ENCODE measurements at regions not wholly inside any gene's neighbourhood (a gene's known extent, or its start where the extent isn't known, plus 50 kb on each side); places are given as distances from the start of the nearest gene placed in this dataset.
"Not testable (repeated sequence)": the region's sequence is repeated elsewhere in the genome, so short reads cannot be mapped to it uniquely, and the experiment has no call there.

DNA sequence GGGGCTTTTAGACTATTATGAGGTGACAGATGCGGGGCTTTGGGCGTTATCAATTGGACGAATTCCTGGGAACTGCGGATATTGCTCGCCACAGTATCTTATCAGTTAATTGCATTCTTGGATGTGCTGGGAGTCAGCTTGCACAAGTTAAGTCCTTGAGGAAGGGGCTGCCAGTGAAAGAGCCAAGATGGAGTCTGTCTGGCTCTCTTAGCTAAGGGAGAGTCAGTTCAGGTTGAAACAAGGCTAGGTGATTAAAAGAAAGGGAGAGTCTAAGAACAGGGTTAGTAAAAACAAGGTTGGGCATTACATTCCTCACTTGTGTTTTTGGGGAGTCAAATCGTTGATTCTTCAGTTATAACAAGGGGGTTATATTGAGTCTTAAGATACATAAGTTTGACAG, 162.5 kb upstream of the CCZ1B start:
- DNase-seq (ENCODE audit: low read depth in 3 of 3, low spot score in 2 of 3): not testable (repeated sequence)

DNA sequence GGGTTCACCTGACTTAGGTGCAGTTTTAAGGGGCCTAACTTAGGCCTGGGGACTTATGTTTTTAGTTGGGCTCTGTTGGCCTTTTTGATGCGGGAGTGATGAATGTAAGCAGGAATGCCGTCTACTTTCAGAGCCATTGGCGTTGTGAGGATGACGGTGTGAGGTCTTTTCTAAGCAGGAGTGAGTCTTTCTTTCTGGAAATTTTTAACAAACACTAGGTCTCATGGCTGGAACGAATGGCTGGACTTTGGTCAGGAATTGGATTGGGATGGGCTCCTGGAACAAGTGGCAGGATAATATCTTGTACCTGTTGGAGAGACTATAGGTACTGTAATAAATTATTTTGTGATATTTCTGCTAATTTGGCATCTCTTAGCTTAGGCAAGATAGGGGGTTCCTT, 163.9 kb upstream of the CCZ1B start:
- not testable (repeated sequence) for DNase-seq (ENCODE audit: low read depth in 3 of 3, low spot score in 2 of 3)

DNA sequence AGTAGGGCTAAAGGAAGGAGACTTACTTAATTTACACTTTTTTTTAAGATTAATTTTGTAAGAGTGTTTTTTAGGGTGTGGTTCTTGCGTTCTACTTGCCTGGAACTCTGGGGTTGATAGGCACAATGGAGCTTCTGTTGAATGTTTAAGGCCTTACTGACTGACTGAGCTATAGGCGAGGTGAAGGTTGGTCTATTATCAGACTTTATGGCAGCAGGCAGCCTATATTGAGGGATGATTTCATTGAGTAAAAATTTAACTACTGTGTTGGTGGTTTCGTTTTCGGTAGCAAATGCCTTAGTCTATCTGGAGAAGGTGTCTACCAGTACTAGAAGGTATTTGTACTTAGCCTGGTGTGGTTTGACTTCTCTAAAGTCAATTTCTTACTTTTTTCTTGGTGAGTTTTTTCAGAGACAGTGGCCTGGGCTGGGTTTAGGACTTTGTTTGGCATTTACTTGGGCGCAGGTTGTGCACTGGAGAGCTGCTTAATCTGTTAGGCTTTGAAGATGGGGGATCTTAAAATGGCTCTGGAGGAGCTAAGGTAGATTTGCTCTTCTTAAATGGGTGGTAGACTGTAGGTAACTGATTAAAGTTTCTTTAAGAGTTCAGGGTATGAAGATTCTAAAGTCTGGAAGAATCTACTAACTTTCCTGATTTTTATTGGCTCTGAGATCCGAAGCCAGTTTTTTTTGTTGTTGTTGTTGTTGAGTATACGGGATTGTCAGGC, 164.5 kb upstream of the CCZ1B start:
- DNase-seq (ENCODE audit: low read depth in 3 of 3, low spot score in 2 of 3): not testable (repeated sequence)

DNA sequence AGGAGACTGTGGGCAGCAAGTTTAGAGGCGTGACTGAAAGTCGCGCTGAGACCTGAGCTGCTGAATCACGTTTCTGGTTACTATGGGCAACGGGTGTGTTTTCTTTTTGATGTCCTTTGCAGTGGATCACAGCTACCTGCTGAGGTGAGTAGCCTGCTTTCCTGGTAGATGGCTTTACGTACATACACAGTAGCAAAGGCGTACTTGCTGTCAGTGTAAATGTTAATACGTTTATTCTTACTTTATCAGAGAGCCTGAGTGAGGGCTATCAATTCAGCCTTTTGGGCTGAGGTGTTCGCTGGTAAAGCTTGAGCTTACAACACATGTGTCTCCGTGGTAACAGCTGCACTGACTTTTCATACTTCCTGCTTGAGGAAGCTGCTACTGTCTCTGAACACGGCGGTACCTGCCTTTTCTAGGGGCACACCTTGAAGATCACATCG, 165.1 kb upstream of the CCZ1B start:
- peak; percentile 29 to 47 (median 46) for DNase-seq (ENCODE audit: low read depth in 3 of 3, low spot score in 2 of 3)

DNA sequence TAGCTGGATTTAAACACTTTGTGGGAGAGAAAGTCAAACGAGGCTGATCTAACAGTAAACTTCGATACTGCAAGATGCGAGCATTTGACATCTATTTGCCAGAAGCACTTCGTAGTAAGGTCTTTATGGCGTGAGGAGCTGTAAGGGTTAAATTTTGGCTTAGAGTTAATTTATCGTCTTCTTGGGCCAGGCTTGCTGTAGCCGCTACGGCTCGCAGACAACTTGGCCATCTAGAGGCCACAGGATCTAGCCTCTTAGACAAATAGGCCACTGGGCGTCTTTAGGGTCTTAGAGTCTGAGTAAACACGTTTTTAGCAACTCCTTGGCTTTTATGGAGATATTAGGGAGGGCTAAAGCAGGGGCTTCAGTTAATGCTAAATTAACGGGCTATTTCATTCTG, 165.6 kb upstream of the CCZ1B start:
- not testable (repeated sequence) for DNase-seq (ENCODE audit: low read depth in 3 of 3, low spot score in 2 of 3)

- not testable (repeated sequence) for DNase-seq (ENCODE audit: low read depth in 3 of 3, low spot score in 2 of 3)
Observed at GRCh38 chr7:6992133-6992532, 166.1 kb upstream of the CCZ1B start.

DNA sequence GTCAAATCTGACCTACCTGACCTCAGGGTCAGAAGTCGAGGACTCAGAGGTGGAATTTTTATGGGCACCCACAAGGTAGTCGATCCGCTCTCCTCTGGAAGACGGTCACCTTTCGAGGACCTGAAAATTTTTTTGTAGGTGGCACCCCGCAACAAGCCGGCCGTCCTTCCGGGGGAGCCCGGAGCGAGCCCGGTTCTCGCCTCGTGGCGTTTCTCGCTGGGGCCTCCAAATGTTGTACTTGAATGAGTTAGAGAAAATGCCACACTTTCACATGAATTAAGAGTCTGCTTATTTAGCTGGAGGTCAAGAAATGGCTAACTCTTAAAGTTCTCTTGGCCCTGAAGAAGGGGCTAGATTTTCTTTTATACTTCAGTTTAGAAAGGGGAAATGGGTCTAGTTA, 169.0 kb upstream of the CCZ1B start:
- not testable (repeated sequence) for DNase-seq (ENCODE audit: low read depth in 3 of 3, low spot score in 2 of 3)

- not testable (repeated sequence) for DNase-seq (ENCODE audit: low read depth in 3 of 3, low spot score in 2 of 3)
Observed at GRCh38 chr7:6995493-6996289, 169.6 kb upstream of the CCZ1B start.

GRCh38 chr7:6999067-6999666, 173.1 kb upstream of the CCZ1B start:
- DNase-seq (ENCODE audit: low read depth in 3 of 3, low spot score in 2 of 3): not testable (repeated sequence)

- DNase-seq (ENCODE audit: low read depth in 3 of 3, low spot score in 2 of 3): no peak
Observed at GRCh38 chr7:7002418-7003062, 176.5 kb upstream of the CCZ1B start.

DNA sequence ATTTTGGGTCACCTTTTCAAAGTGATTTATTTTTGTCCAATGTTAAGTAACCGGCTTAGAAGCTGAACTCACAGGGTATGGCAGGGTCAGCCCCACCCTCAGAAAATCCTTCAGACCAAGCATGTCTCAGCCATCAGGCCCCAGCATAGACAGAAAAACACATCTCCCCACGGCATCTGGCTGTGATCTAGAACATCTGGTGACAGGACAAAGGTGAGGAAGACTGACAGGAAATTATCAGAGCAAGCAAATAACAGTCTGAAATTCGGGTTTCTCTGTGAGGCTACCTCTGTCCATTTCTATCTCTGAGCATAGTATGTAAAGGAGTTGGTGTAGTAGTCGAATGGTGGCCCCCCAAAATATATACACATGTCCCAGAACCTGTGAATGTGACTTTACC, 177.0 kb upstream of the C1GALT1 start:
- no peak for DNase-seq (ENCODE audit: low read depth in 3 of 3, low spot score in 2 of 3)

DNA sequence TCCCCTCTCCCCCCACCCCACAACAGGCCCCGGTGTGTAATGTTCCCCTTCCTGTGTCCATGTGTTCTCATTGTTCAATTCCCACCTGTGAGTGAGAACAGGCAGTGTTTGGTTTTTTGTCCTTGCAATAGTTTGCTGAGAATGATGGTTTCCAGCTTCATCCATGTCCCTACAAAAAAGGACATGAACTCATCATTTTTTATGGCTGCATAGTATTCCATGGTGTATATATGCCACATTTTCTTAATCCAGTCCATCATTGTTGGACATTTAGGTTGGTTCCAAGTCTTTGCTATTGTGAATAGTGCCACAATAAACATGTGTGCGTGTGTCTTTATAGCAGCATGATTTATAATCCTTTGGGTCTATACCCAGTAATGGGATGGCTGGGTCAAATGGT, 176.4 kb upstream of the C1GALT1 start:
- not testable (repeated sequence) for DNase-seq (ENCODE audit: low read depth in 3 of 3, low spot score in 2 of 3)

DNA sequence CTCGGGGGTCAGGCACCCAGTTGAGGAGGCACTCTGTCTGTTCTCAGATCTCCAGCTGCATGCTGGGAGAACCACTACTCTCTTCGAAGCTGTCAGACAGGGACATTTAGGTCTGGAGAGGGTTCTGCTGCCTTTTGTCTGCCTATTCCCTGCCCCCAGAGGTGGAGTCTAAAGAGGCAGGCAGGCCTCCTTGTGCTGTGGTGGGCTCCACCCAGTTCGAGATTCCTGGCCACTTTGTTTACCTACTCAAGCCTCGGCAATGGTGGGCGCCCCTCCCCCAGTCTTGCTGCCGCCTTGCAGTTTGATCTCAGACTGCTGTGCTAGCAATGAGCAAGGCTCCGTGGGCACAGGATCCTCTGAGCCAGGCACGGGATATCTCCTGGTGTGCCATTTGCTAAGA, 171.1 kb upstream of the C1GALT1 start:
- not testable (repeated sequence) for DNase-seq (ENCODE audit: low read depth in 3 of 3, low spot score in 2 of 3)

GRCh38 chr7:7011751-7012150, 170.6 kb upstream of the C1GALT1 start:
- DNase-seq (ENCODE audit: low read depth in 3 of 3, low spot score in 2 of 3): not testable (repeated sequence)

GRCh38 chr7:7014827-7015595, 167.3 kb upstream of the C1GALT1 start:
- no peak for DNase-seq (ENCODE audit: low read depth in 3 of 3, low spot score in 2 of 3)

DNA sequence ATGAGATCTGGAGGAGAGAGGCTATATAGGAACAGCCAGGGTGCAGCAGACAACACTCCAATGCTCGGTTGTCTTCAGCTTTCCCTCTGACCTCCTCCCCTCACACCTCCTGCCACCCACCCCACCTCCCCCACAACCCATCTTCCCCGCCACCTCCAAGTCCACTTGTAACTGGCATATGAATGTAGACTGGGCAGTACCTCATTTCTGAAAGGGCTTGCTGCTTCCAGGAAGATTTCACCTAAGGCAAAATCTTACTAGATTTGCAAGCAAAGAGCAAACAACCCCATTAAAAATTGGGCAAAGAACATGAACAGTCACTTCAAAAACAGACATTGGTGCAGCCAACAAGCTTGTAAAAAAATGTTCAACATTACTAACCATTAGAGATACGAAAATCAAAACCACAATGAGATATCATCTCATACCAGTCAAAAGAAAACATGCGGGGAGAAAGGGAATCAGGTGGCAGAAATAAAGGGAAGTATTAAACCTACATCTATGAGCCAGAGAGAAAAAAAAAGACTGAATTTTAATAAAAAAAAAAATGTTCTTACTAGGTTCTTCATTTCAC, 164.6 kb upstream of the C1GALT1 start:
- no peak for DNase-seq (ENCODE audit: low read depth in 3 of 3, low spot score in 2 of 3)

GRCh38 chr7:7018290-7018689, 164.1 kb upstream of the C1GALT1 start:
- DNase-seq (ENCODE audit: low read depth in 3 of 3, low spot score in 2 of 3): no peak

GRCh38 chr7:7032221-7032620, 150.1 kb upstream of the C1GALT1 start:
- DNase-seq (ENCODE audit: low read depth in 3 of 3, low spot score in 2 of 3): no peak

DNA sequence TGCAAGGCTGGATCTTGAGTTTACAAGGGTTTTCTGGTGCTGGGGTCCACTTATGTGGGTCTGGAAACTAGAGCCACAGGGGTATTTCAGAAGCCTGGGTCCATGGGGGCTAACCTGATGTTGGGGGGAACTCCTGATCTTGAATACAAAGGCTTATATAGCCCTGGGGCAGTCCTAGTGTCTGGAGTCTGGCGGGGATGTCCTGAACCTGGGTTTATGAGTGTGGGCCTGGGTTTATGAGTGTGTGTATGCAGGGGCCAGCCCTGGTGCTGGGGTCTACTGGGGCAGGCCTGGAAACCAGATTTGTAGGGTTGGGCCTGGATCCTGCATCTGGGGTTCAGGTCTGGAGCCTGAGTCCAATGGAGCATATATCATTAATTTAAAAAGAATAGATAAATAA, 146.5 kb upstream of the C1GALT1 start:
- no peak for DNase-seq (ENCODE audit: low read depth in 3 of 3, low spot score in 2 of 3)

Measured in right renal cortex interstitium (tissue), 3 donors.